Panc1 (cell line): ENCODE measurements at regions not wholly inside any gene's neighbourhood (a gene's known extent, or its start where the extent isn't known, plus 50 kb on each side); places are given as distances from the start of the nearest gene placed in this dataset.
"Not testable (repeated sequence)": the region's sequence is repeated elsewhere in the genome, so short reads cannot be mapped to it uniquely, and the experiment has no call there.

Source experiments
- ATAC-seq: fragments of 200-7000 bp; cut with Tn5 transposase; 2 replicates; pipeline ENCODE4 v1.9.1; 2020; ENCODE audit warnings: mild to moderate bottlenecking, moderate library complexity
- BruUV-seq: library from RNA; stranded (reverse); fragments of 400-500 nt; replicated peaks from 2 replicates; lab custom pipeline; 2021; lab: Mats Ljungman, UMichigan
- CTCF ChIA-PET: fragments of 300-600 bp; sonication (Branson Sonifier 250); formaldehyde crosslinking; loops from one replicate; lab custom pipeline; 2022; ENCODE audit warnings: antibody characterized with exemption; lab: Charles Lee
- POLR2A ChIA-PET: fragments of 300-600 bp; sonication (Branson Sonifier 250); formaldehyde crosslinking; loops from one replicate; lab custom pipeline; 2022; ENCODE audit warnings: antibody characterized with exemption; lab: Charles Lee
- DNase-seq: peaks from one replicate; pipeline ENCODE4 v3.0.0-alpha.2; 2010; ENCODE audit warnings: low read depth, low spot score
- H3K27ac ChIP-seq: 2 replicates; pipeline ENCODE4 v1.5.1; 2011; ENCODE audit warnings: mild to moderate bottlenecking, low read length, inconsistent platforms
- H3K27me3 ChIP-seq: fragments of 200-500 bp; sonication (Bioruptor generic); 2 replicates; pipeline ENCODE4 v1.6.0; 2014; ENCODE audit warnings: low read length, inconsistent platforms; ENCODE audit not compliant: control insufficient read depth, insufficient read depth
- H3K36me3 ChIP-seq: fragments of 200-500 bp; sonication (Bioruptor generic); 2 replicates; pipeline ENCODE4 v1.5.1; 2014; ENCODE audit warnings: inconsistent platforms, mild to moderate bottlenecking, low read length, moderate library complexity; ENCODE audit not compliant: control insufficient read depth, insufficient read depth
- H3K4me1 ChIP-seq: 2 replicates; pipeline ENCODE4 v1.5.1; 2011; ENCODE audit warnings: inconsistent platforms, mild to moderate bottlenecking, low read length, moderate library complexity; ENCODE audit not compliant: control insufficient read depth, insufficient read depth
- H3K4me3 ChIP-seq, 2 experiments: 2 replicates each; pipeline ENCODE4 v1.5.1; 2011 to 2012; ENCODE audit warnings: low read depth in 2 of 2, low read length in 2 of 2, mild to moderate bottlenecking in 2 of 2, inconsistent platforms in 1 of 2, moderate library complexity in 1 of 2
- H3K9me3 ChIP-seq: fragments of 200-500 bp; sonication (Bioruptor generic); 2 replicates; pipeline ENCODE4 v1.5.1; 2014; ENCODE audit warnings: low read depth, mild to moderate bottlenecking, inconsistent platforms, low read length, moderate library complexity; ENCODE audit not compliant: control insufficient read depth, insufficient read depth
- POLR2AphosphoS5 ChIP-seq: IDR thresholded peaks from 2 replicates; pipeline ENCODE4 v1.6.1; 2012; ENCODE audit warnings: mild to moderate bottlenecking, low read depth, low read length, moderate library complexity
- SIN3A ChIP-seq: IDR thresholded peaks from 2 replicates; pipeline ENCODE4 v1.6.1; 2012; ENCODE audit warnings: low read depth, mild to moderate bottlenecking, low read length, moderate library complexity, borderline replicate concordance; ENCODE audit not compliant: insufficient read depth
- TCF7L2 ChIP-seq: IDR thresholded peaks from 2 replicates; pipeline ENCODE4 v1.6.1; 2011; ENCODE audit warnings: mild to moderate bottlenecking, low read depth, low read length, inconsistent platforms
- in situ Hi-C: cut with HindIII; loops from 2 replicates; pipeline ENCODE4 v1.10.0; 2016; ENCODE audit warnings: low sequenced_read_pairs, low pct_unique_long_range_greater_than_20kb
- intact Hi-C: fragments of 100-400 bp; cut with micrococcal nuclease; formaldehyde crosslinking; loops from one replicate; pipeline ENCODE4 v1.10.0; 2022; ENCODE audit not compliant: unreplicated experiment
- TF ChIP-seq, protein P1 (sequence below), 2 experiments: IDR thresholded peaks; 2 replicates each; pipeline ENCODE4 v1.6.1; 2011 to 2012; ENCODE audit warnings: low read depth in 2 of 2, control low read depth in 1 of 2, low read length in 1 of 2, mild to moderate bottlenecking in 1 of 2, moderate library complexity in 1 of 2; ENCODE audit not compliant: insufficient read depth in 1 of 2
- TF ChIP-seq, protein P2 (sequence below): fragments of 450-650 bp; IDR thresholded peaks from 2 replicates; pipeline ENCODE4 v1.5.1; 2017; ENCODE audit warnings: mild to moderate bottlenecking

DNA sequence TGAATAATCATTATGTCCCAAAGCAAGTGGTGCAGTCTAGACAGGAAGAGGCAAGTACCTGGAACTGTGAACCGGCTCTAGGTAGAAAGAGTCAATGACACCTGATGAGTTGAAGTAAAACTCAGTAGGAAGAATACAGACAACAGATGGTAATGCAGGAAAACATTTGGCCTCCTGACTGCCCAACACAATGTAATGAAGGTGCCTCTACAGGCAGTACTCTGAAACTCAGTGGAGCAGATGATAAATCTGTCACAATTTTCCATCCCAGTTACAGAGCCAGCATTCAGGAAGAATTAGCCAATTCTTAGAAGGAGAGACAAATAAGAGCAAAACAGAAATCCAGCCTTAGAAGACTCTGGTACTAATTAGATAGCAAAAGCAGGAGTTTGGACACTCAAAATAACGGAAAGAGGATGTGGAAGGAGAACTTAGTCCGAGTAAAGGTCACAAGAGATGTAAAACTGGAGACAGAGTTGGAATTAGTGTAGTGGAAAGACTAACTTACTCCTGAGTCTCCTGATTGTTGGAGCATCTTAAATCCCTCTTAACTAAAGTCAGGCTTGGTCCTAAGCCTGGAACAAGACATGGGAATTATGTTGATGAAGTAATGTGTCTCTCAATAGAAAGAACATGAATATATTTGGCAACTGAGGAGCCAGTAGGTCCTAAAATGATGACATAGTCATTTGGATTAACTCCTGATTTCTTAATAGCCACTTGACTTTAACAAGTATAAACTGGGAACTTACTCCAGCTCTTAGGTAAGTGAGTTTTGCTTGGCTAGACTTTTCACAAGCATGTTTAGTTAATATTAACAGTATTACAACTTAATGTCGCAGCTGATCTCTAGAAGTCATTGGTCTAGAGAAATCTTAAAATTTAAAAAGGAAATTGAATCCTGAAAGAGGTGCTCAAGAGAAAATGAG, 457.3 kb upstream of the MIR17HG start:
- DNase-seq = no peak
- BruUV-seq = no TSS peak
- Histone ChIP-seq H3K4me1 (no peaks in the 10 kb centered on the region), H3K9me3 (no peaks in the 10 kb centered on the region), H3K36me3 (no peaks in the 10 kb centered on the region), H3K27me3 (no peaks in the 10 kb centered on the region), H3K4me3 (no peak overlapping the region), H3K27ac (no peak overlapping the region)
- POLR2A ChIA-PET = no interaction called here
- CTCF ChIA-PET = no interaction called here
- intact Hi-C loops (no loop called here), in situ Hi-C loops (no loop called here)
- no peak for TF ChIP-seq TCF7L2
- no peak for TF ChIP-seq POLR2AphosphoS5
- TF ChIP-seq, protein P1, sequence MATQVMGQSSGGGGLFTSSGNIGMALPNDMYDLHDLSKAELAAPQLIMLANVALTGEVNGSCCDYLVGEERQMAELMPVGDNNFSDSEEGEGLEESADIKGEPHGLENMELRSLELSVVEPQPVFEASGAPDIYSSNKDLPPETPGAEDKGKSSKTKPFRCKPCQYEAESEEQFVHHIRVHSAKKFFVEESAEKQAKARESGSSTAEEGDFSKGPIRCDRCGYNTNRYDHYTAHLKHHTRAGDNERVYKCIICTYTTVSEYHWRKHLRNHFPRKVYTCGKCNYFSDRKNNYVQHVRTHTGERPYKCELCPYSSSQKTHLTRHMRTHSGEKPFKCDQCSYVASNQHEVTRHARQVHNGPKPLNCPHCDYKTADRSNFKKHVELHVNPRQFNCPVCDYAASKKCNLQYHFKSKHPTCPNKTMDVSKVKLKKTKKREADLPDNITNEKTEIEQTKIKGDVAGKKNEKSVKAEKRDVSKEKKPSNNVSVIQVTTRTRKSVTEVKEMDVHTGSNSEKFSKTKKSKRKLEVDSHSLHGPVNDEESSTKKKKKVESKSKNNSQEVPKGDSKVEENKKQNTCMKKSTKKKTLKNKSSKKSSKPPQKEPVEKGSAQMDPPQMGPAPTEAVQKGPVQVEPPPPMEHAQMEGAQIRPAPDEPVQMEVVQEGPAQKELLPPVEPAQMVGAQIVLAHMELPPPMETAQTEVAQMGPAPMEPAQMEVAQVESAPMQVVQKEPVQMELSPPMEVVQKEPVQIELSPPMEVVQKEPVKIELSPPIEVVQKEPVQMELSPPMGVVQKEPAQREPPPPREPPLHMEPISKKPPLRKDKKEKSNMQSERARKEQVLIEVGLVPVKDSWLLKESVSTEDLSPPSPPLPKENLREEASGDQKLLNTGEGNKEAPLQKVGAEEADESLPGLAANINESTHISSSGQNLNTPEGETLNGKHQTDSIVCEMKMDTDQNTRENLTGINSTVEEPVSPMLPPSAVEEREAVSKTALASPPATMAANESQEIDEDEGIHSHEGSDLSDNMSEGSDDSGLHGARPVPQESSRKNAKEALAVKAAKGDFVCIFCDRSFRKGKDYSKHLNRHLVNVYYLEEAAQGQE (IDR thresholded peaks at IDR 0.05; ENCODE audit: insufficient read depth in 1 of 2, low read depth in 2 of 2, low read length in 1 of 2) = no peak
- TF ChIP-seq, protein P2, sequence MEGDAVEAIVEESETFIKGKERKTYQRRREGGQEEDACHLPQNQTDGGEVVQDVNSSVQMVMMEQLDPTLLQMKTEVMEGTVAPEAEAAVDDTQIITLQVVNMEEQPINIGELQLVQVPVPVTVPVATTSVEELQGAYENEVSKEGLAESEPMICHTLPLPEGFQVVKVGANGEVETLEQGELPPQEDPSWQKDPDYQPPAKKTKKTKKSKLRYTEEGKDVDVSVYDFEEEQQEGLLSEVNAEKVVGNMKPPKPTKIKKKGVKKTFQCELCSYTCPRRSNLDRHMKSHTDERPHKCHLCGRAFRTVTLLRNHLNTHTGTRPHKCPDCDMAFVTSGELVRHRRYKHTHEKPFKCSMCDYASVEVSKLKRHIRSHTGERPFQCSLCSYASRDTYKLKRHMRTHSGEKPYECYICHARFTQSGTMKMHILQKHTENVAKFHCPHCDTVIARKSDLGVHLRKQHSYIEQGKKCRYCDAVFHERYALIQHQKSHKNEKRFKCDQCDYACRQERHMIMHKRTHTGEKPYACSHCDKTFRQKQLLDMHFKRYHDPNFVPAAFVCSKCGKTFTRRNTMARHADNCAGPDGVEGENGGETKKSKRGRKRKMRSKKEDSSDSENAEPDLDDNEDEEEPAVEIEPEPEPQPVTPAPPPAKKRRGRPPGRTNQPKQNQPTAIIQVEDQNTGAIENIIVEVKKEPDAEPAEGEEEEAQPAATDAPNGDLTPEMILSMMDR = no peak
- no peak for ATAC-seq

DNA sequence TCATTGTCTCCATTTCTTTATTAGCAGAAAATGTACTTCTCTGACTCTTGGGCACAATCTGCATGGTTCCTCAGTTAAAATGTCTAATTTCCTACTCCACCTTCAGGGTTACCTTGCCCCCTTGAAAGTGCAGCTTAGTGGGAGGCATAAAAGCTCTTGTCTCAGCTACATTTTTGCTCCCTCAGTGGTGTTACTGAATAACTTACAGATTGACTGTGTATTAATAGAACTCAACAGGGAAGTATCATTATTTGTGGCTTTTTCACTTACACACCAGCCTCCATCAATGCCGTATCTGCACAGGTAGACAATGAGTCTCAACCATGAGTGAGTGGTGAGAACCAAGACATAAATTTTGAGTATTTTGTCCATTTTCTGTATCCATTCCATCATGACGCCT, 456.2 kb upstream of the MIR17HG start:
- Histone ChIP-seq H3K4me3 (no peak overlapping the region), H3K9me3 (no peaks in the 10 kb centered on the region), H3K27me3 (no peaks in the 10 kb centered on the region), H3K27ac (no peak overlapping the region), H3K4me1 (no peaks in the 10 kb centered on the region), H3K36me3 (no peaks in the 10 kb centered on the region)
- CTCF ChIA-PET = no interaction called here
- TF ChIP-seq SIN3A (no peak), POLR2AphosphoS5 (no peak), TCF7L2 (no peak)
- TF ChIP-seq, protein P1 (IDR thresholded peaks at IDR 0.05; ENCODE audit: insufficient read depth in 1 of 2, low read depth in 2 of 2, low read length in 1 of 2) = no peak
- TF ChIP-seq, protein P2 = no peak
- intact Hi-C loops = no loop called here
- BruUV-seq = no TSS peak
- ATAC-seq (no peak), DNase-seq (no peak)
- in situ Hi-C loops = no loop called here
- POLR2A ChIA-PET = no interaction called here

DNA sequence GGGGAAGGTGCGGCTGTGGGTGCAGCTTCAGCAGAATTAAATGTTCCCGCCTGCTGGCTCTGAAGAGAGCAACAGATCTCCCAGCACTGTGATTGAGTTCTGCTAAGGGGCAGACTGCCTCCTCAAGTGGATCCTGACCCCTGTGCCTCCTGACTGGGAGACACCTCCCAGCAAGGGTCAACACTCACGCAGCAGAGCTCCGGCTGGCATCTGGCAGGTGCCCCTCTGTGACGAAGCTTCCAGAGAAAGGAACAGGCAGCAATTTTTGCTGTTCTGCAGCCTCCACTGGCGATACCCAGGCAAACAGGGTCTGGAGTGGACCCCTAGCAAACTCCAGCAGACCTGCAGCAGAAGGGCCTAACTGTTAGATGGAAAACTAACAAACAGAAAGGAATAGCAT, 454.3 kb upstream of the MIR17HG start:
- H3K27me3 ChIP-seq, H3K27ac ChIP-seq, intact Hi-C loops, CTCF ChIA-PET, BruUV-seq, POLR2A ChIA-PET, H3K4me1 ChIP-seq, in situ Hi-C loops, DNase-seq, H3K9me3 ChIP-seq, H3K4me3 ChIP-seq, H3K36me3 ChIP-seq, ATAC-seq: not testable (repeated sequence)
